PC-3 (cell line): ENCODE measurements at regions not wholly inside any gene's neighbourhood (a gene's known extent, or its start where the extent isn't known, plus 50 kb on each side); places are given as distances from the start of the nearest gene placed in this dataset.

ENCODE experiments used
- ATAC-seq: fragments of 200-7000 bp; cut with Tn5 transposase; 2 replicates; pipeline ENCODE4 v1.9.1; 2020; ENCODE audit warnings: mild to moderate bottlenecking, moderate library complexity
- BruUV-seq: library from RNA; stranded (reverse); fragments of 400-500 nt; replicated peaks from 2 replicates; lab custom pipeline; 2021; lab: Mats Ljungman, UMichigan
- CTCF ChIA-PET: fragments of 300-600 bp; sonication (Branson Sonifier 250); formaldehyde crosslinking; loops from one replicate; lab custom pipeline; 2022; ENCODE audit warnings: antibody characterized with exemption; lab: Charles Lee
- POLR2A ChIA-PET: fragments of 300-600 bp; sonication (Branson Sonifier 250); formaldehyde crosslinking; loops from one replicate; lab custom pipeline; 2022; ENCODE audit warnings: antibody characterized with exemption; ENCODE audit not compliant: unreplicated experiment; lab: Charles Lee
- DNase-seq: peaks from one replicate; pipeline ENCODE4 v3.0.0-alpha.2; 2015
- H2AFZ ChIP-seq: fragments of 300-600 bp; sonication (generic); 2 replicates; pipeline ENCODE4 v1.6.0; 2016; ENCODE audit warnings: antibody characterized with exemption, low read length
- H3F3A ChIP-seq: fragments of 300-600 bp; sonication (generic); one replicate; pipeline ENCODE4 v1.6.0; 2017; ENCODE audit warnings: antibody characterized with exemption, low read length, control low read depth, mild to moderate bottlenecking; ENCODE audit not compliant: unreplicated experiment
- H3K27ac ChIP-seq: fragments of 300-600 bp; sonication (generic); 2 replicates; pipeline ENCODE4 v1.5.1; 2016; ENCODE audit warnings: mild to moderate bottlenecking, low read length
- H3K27me3 ChIP-seq: fragments of 300-600 bp; sonication (generic); 2 replicates; pipeline ENCODE4 v1.6.1; 2016; ENCODE audit warnings: low read length, mixed read lengths
- H3K36me3 ChIP-seq: fragments of 300-600 bp; sonication (generic); 2 replicates; pipeline ENCODE4 v1.6.1; 2016; ENCODE audit warnings: low read depth, mixed run types, low read length, mixed read lengths
- H3K4me1 ChIP-seq: fragments of 300-600 bp; sonication (generic); 2 replicates; pipeline ENCODE4 v1.5.1; 2016; ENCODE audit warnings: low read length; ENCODE audit not compliant: insufficient read depth
- H3K4me2 ChIP-seq: fragments of 300-600 bp; sonication (generic); 2 replicates; pipeline ENCODE4 v1.6.0; 2016; ENCODE audit warnings: low read length
- H3K4me3 ChIP-seq: fragments of 300-600 bp; sonication (generic); 2 replicates; pipeline ENCODE4 v1.5.1; 2016; ENCODE audit warnings: mild to moderate bottlenecking, low read length, mixed read lengths
- H3K79me2 ChIP-seq: fragments of 300-600 bp; sonication (generic); 2 replicates; pipeline ENCODE4 v1.6.1; 2017; ENCODE audit warnings: low read length, mixed read lengths
- H3K9ac ChIP-seq: fragments of 300-600 bp; sonication (generic); 2 replicates; pipeline ENCODE4 v1.6.0; 2016; ENCODE audit warnings: mild to moderate bottlenecking, low read length
- H3K9me2 ChIP-seq: fragments of 300-600 bp; sonication (generic); replicated peaks from 2 replicates; pipeline ENCODE4 v1.6.1; 2016; ENCODE audit warnings: mixed run types, low read length, mixed read lengths
- H3K9me3 ChIP-seq: fragments of 300-600 bp; sonication (generic); 2 replicates; pipeline ENCODE4 v1.6.1; 2016; ENCODE audit warnings: low read length, mixed read lengths
- H4K20me1 ChIP-seq: fragments of 300-600 bp; sonication (generic); 2 replicates; pipeline ENCODE4 v1.6.1; 2016; ENCODE audit warnings: low read length, mixed read lengths
- CTCF ChIP-seq: fragments of 300-600 bp; sonication (generic); conservative IDR thresholded peaks from 2 replicates; pipeline ENCODE4 v1.5.1; 2017; ENCODE audit warnings: antibody characterized with exemption, low read depth, mild to moderate bottlenecking, low read length
- EZH2 ChIP-seq: fragments of 300-600 bp; sonication (generic); IDR thresholded peaks from one replicate; pipeline ENCODE4 v1.6.1; 2017; ENCODE audit warnings: antibody characterized with exemption, mild to moderate bottlenecking, low read length; ENCODE audit not compliant: unreplicated experiment
- EZH2phosphoT487 ChIP-seq: fragments of 300-600 bp; sonication (generic); IDR thresholded peaks from 2 replicates; pipeline ENCODE4 v1.6.1; 2018; ENCODE audit warnings: mild to moderate bottlenecking, antibody characterized with exemption, low read length, borderline replicate concordance
- intact Hi-C: fragments of 100-400 bp; cut with micrococcal nuclease; formaldehyde crosslinking; loops from 2 replicates; pipeline ENCODE4 v1.9.0; 2023

DNA sequence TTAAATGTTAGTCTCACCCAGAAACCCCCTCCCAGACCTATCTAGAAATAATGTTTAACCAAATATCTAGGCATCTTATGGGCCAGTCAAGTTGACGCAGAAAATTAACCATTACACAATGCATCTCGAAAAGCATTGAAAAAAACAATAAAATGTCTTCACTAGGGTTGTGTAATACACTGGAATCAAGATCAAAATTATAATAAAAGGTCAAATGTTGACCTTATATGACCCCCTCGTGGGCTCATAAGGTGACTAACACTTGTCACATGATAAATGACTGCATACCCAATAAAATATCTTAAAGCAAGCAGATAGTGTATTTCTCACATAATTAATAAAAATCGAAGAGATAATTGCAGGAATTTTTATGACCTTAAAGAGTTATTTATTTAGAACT lies 447.9 kb upstream of the DSEL start:
- Histone ChIP-seq H3K9ac (no peak overlapping the region), H3K4me1 (no peaks in the 10 kb centered on the region), H3K27ac (no peak overlapping the region), H3K4me3 (no peak overlapping the region), H3K79me2 (no peaks in the 10 kb centered on the region), H3K27me3 (no peaks in the 10 kb centered on the region), H3K4me2 (no peak overlapping the region), H2AFZ (no peak overlapping the region), H3K9me2 (no peaks in the 10 kb centered on the region), H4K20me1 (no peaks in the 10 kb centered on the region), H3F3A (no peaks in the 10 kb centered on the region), H3K36me3 (no peaks in the 10 kb centered on the region), H3K9me3 (no peaks in the 10 kb centered on the region)
- ChIA-PET CTCF (no interaction called here), POLR2A (no interaction called here)
- ATAC-seq (no peak), DNase-seq (no peak)
- BruUV-seq = no TSS peak
- intact Hi-C loops = no loop called here
- TF ChIP-seq EZH2 (no peak), CTCF (no peak)

GRCh38 chr18:67961701-67962440 lies 445.4 kb upstream of the DSEL start:
- intact Hi-C loops = no loop called here
- DNase-seq (no peak), ATAC-seq (no peak)
- Histone ChIP-seq H3K9ac (no peak overlapping the region), H3K9me3 (no peaks in the 10 kb centered on the region), H3K4me3 (no peak overlapping the region), H3K9me2 (no peaks in the 10 kb centered on the region), H3K4me2 (no peak overlapping the region), H3K27ac (no peak overlapping the region), H3F3A (no peaks in the 10 kb centered on the region), H3K27me3 (no peaks in the 10 kb centered on the region), H2AFZ (no peak overlapping the region), H4K20me1 (no peaks in the 10 kb centered on the region), H3K36me3 (no peaks in the 10 kb centered on the region), H3K79me2 (no peaks in the 10 kb centered on the region), H3K4me1 (no peaks in the 10 kb centered on the region)
- POLR2A ChIA-PET = interaction anchor here (0.6 kb wide), 1 partner anchor 698 kb away, joined by 3 read pairs; no protein-coding TSS in a partner anchor
- CTCF ChIA-PET = no interaction called here
- no peak for TF ChIP-seq CTCF
- TF ChIP-seq EZH2phosphoT487 = no peak
- TF ChIP-seq EZH2 = no peak
- no TSS peak for BruUV-seq

GRCh38 chr18:67957684-67958083 lies 441.2 kb upstream of the DSEL start:
- ChIA-PET CTCF (no interaction called here), POLR2A (no interaction called here)
- intact Hi-C loops = no loop called here
- Histone ChIP-seq H3K79me2 (no peaks in the 10 kb centered on the region), H3K36me3 (no peaks in the 10 kb centered on the region), H3K4me1 (no peaks in the 10 kb centered on the region), H3K4me3 (no peak overlapping the region), H3F3A (no peaks in the 10 kb centered on the region), H3K27ac (no peak overlapping the region), H3K9ac (no peak overlapping the region), H3K27me3 (no peaks in the 10 kb centered on the region), H3K9me3 (no peaks in the 10 kb centered on the region), H3K4me2 (no peak overlapping the region), H3K9me2 (no peaks in the 10 kb centered on the region), H2AFZ (no peak overlapping the region), H4K20me1 (no peaks in the 10 kb centered on the region)
- ATAC-seq (no peak), DNase-seq (no peak)
- BruUV-seq = no TSS peak
- no peak for TF ChIP-seq CTCF
- TF ChIP-seq EZH2 = no peak
- no peak for TF ChIP-seq EZH2phosphoT487
